ENCODE measurements at regions not wholly inside any gene's neighbourhood (a gene's known extent, or its start where the extent isn't known, plus 50 kb on each side); places are given as distances from the start of the nearest gene placed in this dataset.

DNA sequence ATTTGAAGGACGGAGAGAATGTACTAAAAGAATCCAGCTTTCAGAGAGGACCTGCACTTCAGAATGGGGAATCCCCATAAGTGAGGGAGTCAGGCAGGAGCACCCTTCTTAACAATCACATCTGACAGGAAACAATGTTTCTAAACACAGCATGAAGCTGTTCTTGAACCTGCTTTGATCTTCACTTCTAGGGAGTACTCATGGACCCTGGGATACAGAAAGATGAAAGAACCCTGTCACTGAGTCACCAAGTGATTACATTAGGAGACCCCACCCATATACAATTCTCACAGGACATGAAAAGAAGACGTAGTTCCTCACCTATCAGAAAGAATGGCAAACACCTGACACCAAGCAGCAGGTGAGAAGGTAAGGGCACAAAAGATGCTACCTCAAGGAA lies 296.9 kb upstream of the ZC3H12C start:
- no peak for DNase-seq (ENCODE audit: low read depth in 2 of 3, low spot score in 1 of 3)

DNA sequence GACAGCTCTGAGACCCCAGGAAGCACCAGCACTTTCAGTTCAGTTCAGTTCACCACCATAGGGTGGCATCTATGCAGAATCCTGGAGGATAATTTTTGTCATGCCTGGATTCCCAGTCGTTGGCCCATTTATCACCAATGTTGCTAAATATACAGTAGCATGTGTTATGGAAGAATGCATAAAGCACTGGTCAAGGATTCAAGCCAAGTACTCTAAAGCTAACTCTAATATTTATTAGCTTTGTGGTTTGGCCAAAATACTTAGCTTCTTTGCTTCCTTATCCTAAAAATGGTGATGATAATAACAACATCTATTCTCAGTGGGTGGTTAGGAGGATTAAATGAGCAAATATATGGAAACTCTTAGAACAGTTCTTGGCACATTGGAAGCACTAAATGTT lies 294.7 kb upstream of the ZC3H12C start:
- no peak for DNase-seq (ENCODE audit: low read depth in 2 of 3, low spot score in 1 of 3)

DNA sequence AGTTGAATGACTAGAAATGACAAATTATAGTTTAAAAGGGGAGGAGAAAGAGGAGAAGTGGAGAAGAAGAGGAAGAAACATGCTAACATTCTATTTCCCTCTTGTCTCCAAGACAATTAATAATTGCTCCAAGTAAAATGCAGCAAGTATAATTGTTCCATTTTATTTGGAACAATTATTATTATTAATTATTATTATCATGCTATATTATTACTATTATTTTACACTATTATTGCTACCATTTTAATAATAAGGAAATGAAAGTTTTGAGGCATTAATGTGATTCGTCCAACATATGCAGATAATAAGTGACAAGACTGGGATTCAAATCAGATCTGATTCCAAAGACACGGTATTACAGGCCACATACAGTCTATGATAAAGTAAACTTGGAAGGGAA lies 293.6 kb upstream of the ZC3H12C start:
- DNase-seq (ENCODE audit: low read depth in 2 of 3, low spot score in 1 of 3) = no peak

DNA sequence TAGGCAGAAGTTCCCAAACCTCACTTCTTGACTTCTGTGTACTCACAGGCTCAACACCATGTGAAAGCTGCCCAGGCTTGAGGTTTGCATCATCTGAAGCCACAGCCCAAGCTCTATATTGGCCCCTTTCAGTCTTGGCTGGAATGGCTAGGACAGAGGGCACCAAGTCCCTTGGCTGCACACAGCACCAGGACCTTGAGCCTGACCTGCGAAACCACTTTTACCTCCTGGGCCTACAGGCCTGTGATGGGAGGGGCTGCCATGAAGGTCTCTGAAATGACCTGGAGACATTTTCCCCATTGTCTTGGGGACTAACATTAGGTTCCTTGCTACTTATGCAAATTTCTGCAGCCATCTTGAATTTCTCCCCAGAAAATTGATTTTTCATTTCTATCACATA lies 288.3 kb upstream of the ZC3H12C start:
- no peak for DNase-seq (ENCODE audit: low read depth in 2 of 3, low spot score in 1 of 3)

DNA sequence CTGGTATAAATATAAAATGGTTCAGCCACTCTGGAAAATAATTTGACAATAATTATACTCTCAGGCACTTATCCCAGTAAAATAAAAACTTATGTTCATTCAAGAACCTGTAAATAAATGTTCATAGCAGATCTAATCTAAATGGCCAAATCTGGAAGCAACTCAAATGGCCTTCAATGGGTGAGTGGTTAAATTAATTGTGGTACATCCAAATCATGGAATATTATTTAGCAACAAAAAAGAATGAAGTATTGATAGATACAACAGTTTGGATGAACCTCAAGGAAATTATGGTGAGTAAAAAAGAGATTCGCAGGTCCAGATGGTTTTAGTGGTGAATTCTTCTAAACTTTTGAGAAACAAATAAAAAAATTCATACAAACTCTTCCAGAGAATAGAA lies 287.0 kb upstream of the ZC3H12C start:
- no peak for DNase-seq (ENCODE audit: low read depth in 2 of 3, low spot score in 1 of 3)

- DNase-seq (ENCODE audit: low read depth in 2 of 3, low spot score in 1 of 3) = no peak
Measured at GRCh38 chr11:109808569-109808968, 284.6 kb upstream of the ZC3H12C start.

DNA sequence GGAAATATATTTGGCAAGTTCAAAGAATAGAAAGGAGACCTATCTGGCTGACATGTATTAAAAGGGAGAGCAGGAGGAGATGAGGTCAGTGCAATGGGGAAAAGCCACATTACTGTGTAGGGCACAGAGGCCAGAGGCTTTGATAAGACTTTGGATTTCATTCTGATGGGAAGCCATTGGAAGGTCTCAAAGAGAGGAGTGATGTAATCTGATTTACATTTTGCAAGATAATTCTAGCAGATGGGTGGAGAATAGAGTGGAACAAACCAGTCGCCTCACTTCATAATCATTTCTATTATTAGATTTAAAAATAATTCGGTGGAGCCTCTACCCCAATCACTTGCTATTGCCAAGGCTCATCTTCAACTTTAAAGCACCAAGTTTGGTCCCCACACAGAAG lies 278.4 kb upstream of the ZC3H12C start:
- no peak for DNase-seq (ENCODE audit: low read depth in 2 of 3, low spot score in 1 of 3)

DNA sequence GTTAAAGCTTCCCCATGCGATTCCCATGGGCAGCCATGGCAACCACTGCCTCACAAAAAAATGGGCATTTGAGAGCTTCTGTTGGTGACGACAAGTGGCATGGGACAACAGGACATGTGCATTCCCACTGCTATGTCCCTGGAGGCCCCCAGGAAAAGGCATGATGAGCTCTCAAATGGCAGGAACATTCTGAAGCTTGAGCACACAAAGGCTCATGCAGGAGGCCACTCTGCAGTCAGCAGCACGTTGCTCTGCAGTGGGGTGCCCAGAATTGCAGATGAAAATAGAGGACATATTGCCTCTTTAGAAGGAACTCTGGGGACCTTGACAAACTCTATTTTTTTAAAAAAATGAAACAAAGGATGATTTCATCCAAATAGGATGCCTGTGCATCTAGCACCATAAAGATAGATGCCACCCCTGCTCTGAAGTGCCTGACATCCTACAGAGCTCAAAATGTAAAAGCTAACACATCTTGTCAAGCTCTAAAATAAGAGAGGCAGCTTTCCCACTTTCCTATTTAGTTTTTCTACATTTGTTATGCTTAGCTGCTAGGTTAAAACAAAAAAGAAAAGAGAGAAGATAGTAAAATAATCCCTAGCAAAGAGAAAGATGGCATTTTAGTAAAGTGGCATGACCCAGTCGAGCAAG lies 277.6 kb upstream of the ZC3H12C start:
- DNase-seq (ENCODE audit: low read depth in 2 of 3, low spot score in 1 of 3) = no peak

DNA sequence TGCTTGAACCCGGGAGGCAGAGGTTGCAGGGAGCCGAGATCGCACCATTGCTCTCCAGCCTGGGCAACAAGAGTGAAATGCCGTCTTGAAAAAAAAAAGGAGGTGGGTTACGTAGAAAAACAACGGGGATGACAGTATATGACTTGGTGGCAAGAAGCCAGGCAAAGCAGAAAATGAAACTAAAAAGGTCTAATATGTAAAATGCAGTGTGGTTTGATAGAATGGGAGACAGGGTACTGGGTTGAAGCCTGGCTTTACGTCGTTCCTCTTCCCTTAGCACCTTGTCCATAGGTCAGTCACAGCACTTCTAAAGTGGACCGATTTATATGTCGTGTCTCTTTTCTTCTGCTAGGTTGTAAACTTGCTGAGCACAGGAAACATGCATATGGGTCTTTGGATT lies 274.9 kb upstream of the ZC3H12C start:
- DNase-seq (ENCODE audit: low read depth in 2 of 3, low spot score in 1 of 3) = no peak

DNA sequence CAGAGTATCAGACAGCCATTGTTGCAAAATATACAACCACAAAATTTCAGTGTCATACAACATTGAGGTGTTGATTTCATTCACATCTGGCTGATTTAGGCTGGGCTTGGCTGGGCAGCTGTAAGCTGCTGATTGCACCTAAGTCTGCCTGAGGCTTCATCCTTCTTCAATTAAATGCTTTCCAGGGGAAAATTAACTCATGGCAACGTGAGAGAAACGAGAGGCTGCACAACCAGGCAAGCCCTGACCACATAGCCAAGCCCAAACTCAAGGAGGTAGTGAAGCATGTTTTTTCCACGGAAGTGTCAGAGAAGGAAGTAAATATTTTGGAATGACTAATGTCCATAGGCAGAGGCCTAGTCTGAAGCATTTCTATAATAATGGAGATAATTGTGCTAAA lies 273.8 kb upstream of the ZC3H12C start:
- DNase-seq (ENCODE audit: low read depth in 2 of 3, low spot score in 1 of 3) = no peak

- DNase-seq (ENCODE audit: low read depth in 2 of 3, low spot score in 1 of 3) = no peak
Measured at GRCh38 chr11:109821511-109821910, 271.7 kb upstream of the ZC3H12C start.

GRCh38 chr11:109822436-109823102 lies 270.6 kb upstream of the ZC3H12C start:
- no peak for DNase-seq (ENCODE audit: low read depth in 2 of 3, low spot score in 1 of 3)

- no peak for DNase-seq (ENCODE audit: low read depth in 2 of 3, low spot score in 1 of 3)
Measured at GRCh38 chr11:109828387-109828786, 264.8 kb upstream of the ZC3H12C start.

GRCh38 chr11:109838026-109838425 lies 255.2 kb upstream of the ZC3H12C start:
- DNase-seq (ENCODE audit: low read depth in 2 of 3, low spot score in 1 of 3) = no peak

- DNase-seq (ENCODE audit: low read depth in 2 of 3, low spot score in 1 of 3) = no peak
Measured at GRCh38 chr11:109845437-109845836, 247.8 kb upstream of the ZC3H12C start.

DNA sequence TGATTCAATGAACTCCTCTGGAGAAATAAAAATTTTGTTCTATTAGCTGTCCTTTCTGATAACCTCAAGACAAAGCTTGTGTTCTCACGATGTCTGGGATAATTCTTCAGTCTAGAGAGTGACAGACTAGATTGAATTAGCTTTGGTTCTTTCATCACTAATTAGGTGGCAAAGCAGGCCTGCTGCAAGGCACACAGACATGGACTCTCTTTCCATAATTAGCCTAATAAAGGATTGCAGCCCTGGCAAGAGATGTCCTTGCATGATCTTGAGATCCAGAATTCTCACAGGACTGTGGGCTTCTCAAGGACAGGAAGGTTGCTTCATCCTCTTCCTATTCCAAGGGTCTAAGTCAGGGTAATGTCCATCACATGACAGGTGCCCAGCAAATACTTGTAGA lies 245.6 kb upstream of the ZC3H12C start:
- no peak for DNase-seq (ENCODE audit: low read depth in 2 of 3, low spot score in 1 of 3)

DNA sequence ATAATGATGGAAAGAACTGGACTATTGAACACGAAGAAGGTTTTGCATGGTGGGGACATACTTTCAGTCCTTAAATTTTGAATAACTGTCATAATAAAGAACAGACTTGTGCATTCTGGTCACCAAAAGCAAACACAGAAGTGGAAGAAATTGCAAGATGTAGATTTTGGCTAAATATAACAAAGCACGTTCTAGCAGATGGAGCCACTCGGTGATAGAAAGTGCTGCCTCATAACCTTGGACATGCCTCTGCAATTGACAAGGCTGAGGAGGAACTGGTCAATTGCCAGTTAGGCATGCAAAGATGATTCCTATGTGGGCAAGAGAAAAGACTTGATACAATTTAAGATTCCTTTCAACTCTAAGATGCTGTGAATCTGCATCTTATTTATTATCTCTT lies 244.1 kb upstream of the ZC3H12C start:
- DNase-seq (ENCODE audit: low read depth in 2 of 3, low spot score in 1 of 3) = no peak

- no peak for DNase-seq (ENCODE audit: low read depth in 2 of 3, low spot score in 1 of 3)
Measured at GRCh38 chr11:109849946-109850345, 243.2 kb upstream of the ZC3H12C start.

GRCh38 chr11:109851780-109852390 lies 241.3 kb upstream of the ZC3H12C start:
- DNase-seq (ENCODE audit: low read depth in 2 of 3, low spot score in 1 of 3) = no peak

GRCh38 chr11:109853156-109853776 lies 239.9 kb upstream of the ZC3H12C start:
- peak in 1 of 3 donors; percentile 5 for DNase-seq (ENCODE audit: low read depth in 2 of 3, low spot score in 1 of 3)

DNA sequence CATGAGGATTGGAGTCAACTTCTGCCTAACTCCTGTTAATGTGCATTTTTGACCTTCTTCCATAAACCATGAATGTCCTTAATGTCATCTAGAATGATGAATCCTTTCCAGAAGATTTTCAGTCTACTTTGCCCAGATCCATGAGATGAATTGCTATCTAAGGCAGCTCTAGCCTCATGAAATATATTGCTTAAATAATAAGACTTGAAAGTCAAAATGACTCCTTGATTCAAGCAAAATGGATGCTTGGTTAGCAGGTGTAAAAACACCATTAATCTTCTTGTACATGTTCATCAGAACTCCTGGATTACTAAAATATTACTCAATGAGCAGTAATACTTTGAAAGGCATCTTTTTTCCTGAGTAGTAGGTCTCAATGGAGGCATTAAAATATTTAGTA lies 238.5 kb upstream of the ZC3H12C start:
- no peak for DNase-seq (ENCODE audit: low read depth in 2 of 3, low spot score in 1 of 3)

- DNase-seq (ENCODE audit: low read depth in 2 of 3, low spot score in 1 of 3) = no peak
Measured at GRCh38 chr11:109856928-109857327, 236.3 kb upstream of the ZC3H12C start.

Measured in stimulated activated CD4-positive, alpha-beta T cell treated with anti-CD3 and anti-CD28 coated beads, Interleukin-12 subunit alpha, Interleukin-12 subunit beta, amount 100 ng/mL, for 48 hours (primary cell).